ENCODE measurements at regions not wholly inside any gene's neighbourhood (a gene's known extent, or its start where the extent isn't known, plus 50 kb on each side); places are given as distances from the start of the nearest gene placed in this dataset.
"Not testable (repeated sequence)": the region's sequence is repeated elsewhere in the genome, so short reads cannot be mapped to it uniquely, and the experiment has no call there.

DNA sequence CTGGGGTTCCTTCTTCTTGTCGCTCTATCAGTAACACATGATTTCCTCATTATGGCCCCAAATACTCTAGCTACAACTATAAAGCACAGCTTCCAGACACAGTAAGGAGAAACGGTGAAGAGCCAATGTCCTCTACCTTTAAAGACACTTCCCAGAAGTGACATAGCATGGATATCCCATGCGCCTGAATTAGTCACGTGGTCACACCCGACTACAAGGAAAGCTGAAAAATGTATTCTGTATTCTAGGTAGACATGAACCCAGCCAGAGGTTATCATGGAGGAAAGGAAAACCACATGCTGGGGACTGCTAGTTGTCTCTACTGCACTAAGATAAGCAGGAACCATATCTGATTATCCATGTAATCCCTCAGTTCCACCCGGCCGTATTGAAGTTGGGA, 244.3 kb downstream of the LMX1A start:
- intact Hi-C loops (cut with DNase I), result no loop called here
- TF ChIP-seq POLR2AphosphoS5 (IDR thresholded peaks at IDR 0.05) (no peak), POLR2A (IDR thresholded peaks at IDR 0.05; ENCODE audit: low read depth) (no peak), EP300 (IDR thresholded peaks at IDR 0.05) (no peak), CTCF (IDR thresholded peaks at IDR 0.05) (no peak)
- H3K27me3 ChIP-seq, result peaks cover 0 to 20% (median 1%) of the 10 kb centered on the region in 4 donors
- H3K36me3 ChIP-seq, result no peaks in the 10 kb centered on the region
- no peak overlapping the region for H3K4me3 ChIP-seq
- H3K4me1 ChIP-seq, result peaks cover 0 to 1% (median under 1%) of the 10 kb centered on the region in 4 donors
- no peaks in the 10 kb centered on the region for H3K9me3 ChIP-seq
- H3K27ac ChIP-seq (replicated peaks in 1 of 4), result no peak overlapping the region
- WGBS, result 91% methylated on average over 7 of the region's 7 CpGs
- no peak for DNase-seq (ENCODE audit: extremely low spot score)

- Histone ChIP-seq H3K4me1 (no peaks in the 10 kb centered on the region), H3K4me3 (no peak overlapping the region), H3K27me3 (peaks cover 0 to 10% (median 0%) of the 10 kb centered on the region in 4 donors), H3K27ac (replicated peaks in 1 of 4) (no peak overlapping the region), H3K36me3 (no peaks in the 10 kb centered on the region), H3K9me3 (no peaks in the 10 kb centered on the region)
- TF ChIP-seq POLR2AphosphoS5 (IDR thresholded peaks at IDR 0.05) (no peak), EP300 (IDR thresholded peaks at IDR 0.05) (no peak), POLR2A (IDR thresholded peaks at IDR 0.05; ENCODE audit: low read depth) (no peak), CTCF (IDR thresholded peaks at IDR 0.05) (no peak)
- intact Hi-C loops (cut with DNase I), result no loop called here
- 90% methylated on average over 2 of the region's 4 CpGs for WGBS
- DNase-seq (ENCODE audit: extremely low spot score), result no peak
Measured at GRCh38 chr1:165109013-165109412, 247.5 kb downstream of the LMX1A start.

- intact Hi-C loops (cut with DNase I); H3K4me3 ChIP-seq; H3K36me3 ChIP-seq; H3K27ac ChIP-seq (replicated peaks in 1 of 4); DNase-seq (ENCODE audit: extremely low spot score); H3K4me1 ChIP-seq; H3K27me3 ChIP-seq: not testable (repeated sequence)
- peaks cover 0 to 30% (median 21%) of the 10 kb centered on the region in 4 donors for H3K9me3 ChIP-seq
- WGBS, result 83% methylated on average over 7 of the region's 7 CpGs
Measured at GRCh38 chr1:165092542-165093162, 263.9 kb downstream of the LMX1A start.

DNA sequence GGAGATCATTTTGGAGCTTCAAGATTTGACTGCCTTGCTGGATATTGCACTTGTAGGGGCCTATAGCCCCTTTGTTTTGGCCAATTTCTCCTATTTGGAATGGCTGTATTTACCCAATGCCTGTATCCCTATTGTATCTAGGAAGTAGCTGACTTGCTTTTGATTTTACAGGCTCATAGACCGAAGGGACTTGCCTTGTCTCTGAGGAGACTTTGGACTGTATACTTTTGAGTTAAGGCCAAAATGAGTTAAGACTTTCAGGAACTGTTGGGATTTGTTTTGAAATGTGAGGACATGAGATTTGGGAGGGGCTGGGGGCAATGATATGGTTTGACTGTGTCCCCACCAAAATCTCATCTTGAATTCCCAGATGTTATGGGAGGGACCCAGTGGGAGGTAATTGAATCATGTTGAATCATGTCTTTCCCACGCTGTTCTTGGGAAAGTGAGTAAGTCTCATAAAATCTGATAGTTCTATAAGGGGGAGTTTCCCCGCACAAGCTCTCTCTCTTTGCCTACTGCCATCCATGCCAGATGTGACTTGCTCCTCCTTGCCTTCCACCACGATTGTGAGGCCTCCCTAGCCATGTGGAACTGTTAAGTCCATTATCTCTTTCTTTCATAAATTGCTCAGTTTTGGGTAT, 276.1 kb downstream of the LMX1A start:
- intact Hi-C loops (cut with DNase I), result no loop called here
- H3K4me3 ChIP-seq, result no peak overlapping the region
- H3K27me3 ChIP-seq, result no peaks in the 10 kb centered on the region
- TF ChIP-seq CTCF (IDR thresholded peaks at IDR 0.05) (no peak), EP300 (IDR thresholded peaks at IDR 0.05) (no peak), POLR2AphosphoS5 (IDR thresholded peaks at IDR 0.05) (no peak), POLR2A (IDR thresholded peaks at IDR 0.05; ENCODE audit: low read depth) (no peak)
- H3K9me3 ChIP-seq, result no peaks in the 10 kb centered on the region
- no peak overlapping the region for H3K27ac ChIP-seq (replicated peaks in 1 of 4)
- no peaks in the 10 kb centered on the region for H3K36me3 ChIP-seq
- DNase-seq (ENCODE audit: extremely low spot score), result no peak
- WGBS, result 62% methylated on average over 4 of the region's 4 CpGs
- no peaks in the 10 kb centered on the region for H3K4me1 ChIP-seq

DNA sequence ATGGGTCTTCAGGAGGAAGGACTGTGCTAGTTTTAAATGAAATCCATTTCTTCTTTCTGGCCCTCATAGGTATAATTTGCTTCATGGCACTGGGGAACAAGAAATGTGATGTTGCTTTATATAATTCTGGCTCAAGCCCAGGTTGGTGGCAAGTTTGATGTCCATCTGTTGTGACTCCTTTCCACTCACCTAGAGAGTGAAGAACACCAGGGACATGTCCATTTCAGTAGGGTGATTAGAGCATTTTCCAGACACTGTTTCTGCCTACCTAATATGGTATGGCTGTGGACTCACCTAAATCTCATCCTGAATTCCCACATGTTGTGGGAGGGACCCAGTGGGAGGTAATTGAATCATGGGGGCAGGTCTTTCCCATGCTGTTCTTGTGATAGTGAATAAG, 278.1 kb downstream of the LMX1A start:
- no peak overlapping the region for H3K4me3 ChIP-seq
- peaks cover 0 to 1% (median under 1%) of the 10 kb centered on the region in 4 donors for H3K4me1 ChIP-seq
- no peaks in the 10 kb centered on the region for H3K36me3 ChIP-seq
- no peak overlapping the region for H3K27ac ChIP-seq (replicated peaks in 1 of 4)
- TF ChIP-seq CTCF (IDR thresholded peaks at IDR 0.05) (no peak), EP300 (IDR thresholded peaks at IDR 0.05) (no peak), POLR2AphosphoS5 (IDR thresholded peaks at IDR 0.05) (no peak), POLR2A (IDR thresholded peaks at IDR 0.05; ENCODE audit: low read depth) (no peak)
- no peak for DNase-seq (ENCODE audit: extremely low spot score)
- intact Hi-C loops (cut with DNase I), result loop anchor here (5.0 to 10.0 kb wide), 3 partner anchors 254 to 1671 kb away; no protein-coding TSS in a partner anchor
- H3K9me3 ChIP-seq, result no peaks in the 10 kb centered on the region
- H3K27me3 ChIP-seq, result no peaks in the 10 kb centered on the region

All from esophagus muscularis mucosa (tissue), 4 donors.